HS-5 (cell line): ENCODE measurements at regions not wholly inside any gene's neighbourhood (a gene's known extent, or its start where the extent isn't known, plus 50 kb on each side); places are given as distances from the start of the nearest gene placed in this dataset.

ENCODE experiments used
- DNase-seq: peaks from one replicate; pipeline ENCODE4 v3.0.0-alpha.2; 2012; ENCODE audit warnings: low read depth

GRCh38 chr10:83935339-83935736 lies 204.0 kb upstream of the GHITM start:
- no peak for DNase-seq

GRCh38 chr10:83935911-83936310 lies 203.4 kb upstream of the GHITM start:
- DNase-seq = no peak

GRCh38 chr10:83937161-83937560 lies 202.1 kb upstream of the GHITM start:
- DNase-seq = no peak

DNA sequence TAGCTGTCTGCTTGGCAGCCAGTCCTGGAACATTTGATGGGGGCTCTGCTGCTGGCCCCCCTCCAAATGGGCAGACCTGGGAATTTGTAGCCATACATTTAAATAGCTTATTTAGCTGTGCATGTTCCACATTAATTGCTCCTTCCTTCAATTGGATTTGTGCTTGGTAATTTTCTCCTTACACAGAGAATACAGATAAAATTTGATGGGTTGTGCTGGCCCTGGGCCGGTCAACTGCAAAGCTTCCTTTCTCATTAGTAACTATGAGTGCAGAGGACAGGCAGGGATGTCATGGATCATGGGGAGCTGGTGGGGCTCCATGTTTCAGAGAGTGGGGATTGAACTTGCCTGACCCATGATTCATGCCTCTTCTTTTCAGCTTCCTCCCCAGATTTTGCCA lies 201.5 kb upstream of the GHITM start:
- DNase-seq = no peak

DNA sequence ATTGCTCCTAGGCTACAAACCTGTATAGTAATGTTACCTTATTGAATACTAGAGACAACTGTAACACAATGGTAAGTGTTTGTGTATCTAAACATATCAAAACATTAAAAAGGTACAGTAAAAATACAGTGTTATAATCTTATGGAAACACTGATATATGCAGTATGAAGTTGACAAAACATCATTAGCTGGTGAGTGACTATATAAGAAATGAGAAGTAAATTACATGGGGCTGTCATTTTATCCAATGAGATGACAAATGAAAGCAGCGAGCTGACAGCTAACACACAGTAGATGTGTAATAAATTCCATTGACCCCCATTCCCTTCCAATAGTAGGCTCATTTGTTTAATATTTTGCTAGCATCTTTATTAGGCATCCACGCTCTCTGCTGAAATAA lies 198.1 kb upstream of the GHITM start:
- DNase-seq = no peak

DNA sequence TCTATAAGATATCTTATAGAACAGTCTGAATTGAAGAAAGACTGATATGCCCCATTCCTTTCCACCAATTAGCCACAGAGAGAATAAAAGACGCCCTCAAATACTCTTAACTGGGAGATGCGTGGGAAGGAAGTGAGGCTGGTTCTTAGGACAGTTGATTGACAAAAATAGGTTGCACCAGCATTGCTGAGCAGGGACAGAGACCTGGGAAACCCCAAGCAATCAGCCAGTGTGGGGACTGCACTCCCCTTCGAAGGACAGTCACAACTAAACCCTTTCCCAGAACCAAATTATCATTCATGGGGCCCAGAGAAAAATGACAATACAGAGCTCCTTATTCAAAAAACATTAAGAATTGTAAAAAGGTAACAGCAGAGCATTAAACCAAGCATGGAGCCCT lies 196.9 kb upstream of the GHITM start:
- no peak for DNase-seq

DNA sequence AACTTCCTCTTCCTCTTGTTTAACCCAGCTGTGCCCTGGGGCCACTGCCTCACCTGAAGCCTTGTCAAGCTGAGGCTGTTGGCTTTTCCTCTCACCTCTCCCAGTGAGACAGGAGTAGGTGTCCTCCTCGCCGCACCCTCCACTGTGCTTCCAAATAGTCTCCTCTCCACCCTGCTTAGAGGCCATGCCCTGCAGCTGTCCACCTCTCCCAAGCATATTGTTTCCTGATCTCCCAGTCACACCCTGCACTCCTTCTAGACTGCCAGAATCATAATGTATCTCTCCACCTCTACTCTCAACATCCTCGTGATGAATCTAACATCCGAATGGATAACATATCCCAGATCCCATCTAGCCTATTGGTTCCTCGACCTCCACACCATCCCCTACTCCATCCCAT lies 196.3 kb upstream of the GHITM start:
- DNase-seq = no peak

GRCh38 chr10:83943920-83944319 lies 195.4 kb upstream of the GHITM start:
- no peak for DNase-seq

DNA sequence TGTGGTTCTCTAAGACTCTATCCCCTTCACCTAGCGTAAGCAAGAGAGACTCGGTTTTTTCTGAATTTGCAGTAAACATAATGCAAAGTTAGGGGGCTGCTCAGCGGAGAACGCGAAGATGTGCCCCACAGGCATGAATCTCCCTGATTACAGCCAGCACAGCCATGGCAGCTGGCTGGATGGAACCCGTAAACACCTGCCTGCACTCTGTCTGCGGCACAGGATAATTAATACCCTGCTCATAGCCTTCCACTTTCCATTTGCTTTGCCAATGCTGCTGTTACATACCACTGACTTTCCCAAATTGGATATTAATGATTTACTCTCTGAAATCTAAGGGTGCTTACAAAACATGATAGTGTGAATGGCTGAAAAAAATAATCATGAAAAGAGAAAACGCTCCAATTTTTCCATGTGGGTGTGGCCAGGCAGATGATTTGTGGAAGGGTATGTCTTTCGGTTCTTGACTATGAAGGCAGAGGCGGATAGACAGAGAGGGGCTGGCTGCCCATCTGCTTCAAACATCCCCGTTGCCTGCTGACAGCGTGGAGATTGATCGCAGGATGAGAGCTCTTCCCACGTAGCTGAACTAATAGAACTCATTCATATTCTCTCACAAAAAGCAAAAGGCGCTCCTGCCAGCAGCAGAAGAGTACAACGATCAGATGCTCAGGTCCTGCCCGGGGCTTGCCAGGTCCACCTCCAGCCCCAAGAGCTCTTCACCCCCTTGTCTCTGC lies 193.2 kb upstream of the GHITM start:
- no peak for DNase-seq

- no peak for DNase-seq
These were observed 187.0 kb upstream of the GHITM start for GRCh38 chr10:83952314-83952713.

GRCh38 chr10:83953589-83953988 lies 185.7 kb upstream of the GHITM start:
- no peak for DNase-seq

- DNase-seq = no peak
These were observed 185.0 kb upstream of the GHITM start for GRCh38 chr10:83954193-83954799.

DNA sequence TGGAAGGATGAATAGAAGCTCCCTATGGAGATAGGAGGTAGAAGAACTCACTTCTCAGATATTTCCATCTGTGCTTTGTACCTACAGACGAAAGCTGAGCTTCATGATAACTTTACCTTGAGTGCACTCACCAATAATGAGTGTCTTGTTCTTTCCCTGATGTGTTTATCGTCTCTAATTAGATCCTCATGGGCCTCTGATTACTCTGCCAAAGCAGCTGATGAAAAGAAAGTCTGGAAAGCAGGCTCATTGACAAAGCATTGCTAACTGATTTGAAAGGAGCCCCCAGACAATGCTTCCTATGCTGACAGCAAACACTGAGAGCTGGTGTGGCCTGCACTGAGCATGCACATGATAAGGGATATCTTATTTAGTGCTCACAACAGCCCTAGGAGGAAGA lies 183.9 kb upstream of the GHITM start:
- no peak for DNase-seq

GRCh38 chr10:83957168-83957947 lies 182.0 kb upstream of the GHITM start:
- no peak for DNase-seq

DNA sequence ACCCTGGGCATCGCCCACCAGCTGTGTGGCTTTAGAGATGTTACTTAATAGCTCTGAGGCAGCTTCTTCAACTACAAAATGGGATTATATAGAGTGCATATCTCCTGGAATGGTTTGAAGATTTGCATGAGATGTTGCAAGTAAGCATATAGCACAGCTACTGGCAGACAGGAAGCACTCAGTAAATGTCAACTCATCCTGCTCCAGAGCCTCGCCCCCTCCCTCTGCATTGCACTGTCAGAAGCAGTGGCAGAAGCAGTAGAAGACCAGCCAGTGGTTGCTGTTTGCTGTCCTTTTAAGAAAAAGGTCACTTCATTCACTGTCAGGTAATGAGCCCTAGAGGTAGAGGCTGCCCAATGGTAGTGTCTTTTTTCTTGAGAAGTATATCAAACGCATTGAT lies 180.0 kb upstream of the GHITM start:
- no peak for DNase-seq

DNA sequence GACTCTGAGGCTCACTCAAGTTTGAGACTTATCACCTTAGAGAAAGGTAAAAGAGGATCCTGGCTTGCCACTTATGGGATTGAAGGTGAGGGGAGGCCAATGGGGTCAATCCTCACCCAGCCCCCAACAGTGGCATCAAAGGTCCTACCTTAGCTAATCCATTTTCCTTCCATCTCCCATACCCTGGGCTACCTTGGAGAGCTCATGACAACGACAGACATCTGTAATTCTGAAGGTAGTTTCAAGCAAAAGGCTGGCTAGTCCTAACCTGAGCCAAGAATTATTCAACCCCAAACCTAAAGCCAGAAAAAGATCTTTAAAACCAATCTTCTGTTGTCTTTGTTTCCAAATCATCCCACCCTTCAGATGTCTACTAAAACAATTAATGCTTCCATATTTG lies 179.2 kb upstream of the GHITM start:
- DNase-seq = no peak

DNA sequence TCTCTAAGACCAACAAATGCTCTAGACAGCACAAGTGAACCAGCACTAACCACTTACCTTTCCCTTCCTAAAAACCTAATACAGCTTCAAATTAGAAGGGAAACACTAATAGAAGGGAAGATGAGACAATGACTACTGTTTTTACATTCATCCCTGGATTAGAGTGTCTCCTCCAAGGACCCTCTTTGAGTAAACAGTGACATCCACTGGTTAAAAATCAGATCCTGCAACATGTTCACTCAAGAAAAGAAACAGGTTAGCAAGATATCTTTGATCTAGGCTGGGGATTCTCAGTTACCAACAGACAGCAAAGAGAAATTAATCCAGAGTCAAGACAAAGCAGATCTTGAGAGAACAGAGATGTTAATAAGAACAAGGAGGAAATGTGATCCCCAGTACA lies 177.7 kb upstream of the GHITM start:
- no peak for DNase-seq

DNA sequence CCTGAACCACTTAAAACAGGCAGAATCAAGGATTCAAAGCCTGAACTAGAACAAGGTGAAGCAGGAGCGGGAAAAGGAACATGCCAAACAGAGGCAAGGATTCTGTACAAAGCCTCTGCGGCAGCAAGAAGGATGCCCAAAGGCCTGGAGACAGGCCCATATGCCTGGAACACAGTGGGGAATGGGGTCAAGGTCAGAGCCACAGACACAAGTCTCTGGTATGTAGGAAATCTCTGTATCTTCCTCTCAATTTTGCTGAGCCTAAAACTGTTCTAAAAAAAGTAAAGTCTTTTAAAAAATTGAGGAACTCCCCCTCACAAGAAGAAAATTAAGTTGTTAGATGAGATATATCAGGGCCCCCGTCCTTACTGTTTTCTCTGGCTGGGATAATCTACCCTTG lies 175.9 kb upstream of the GHITM start:
- DNase-seq = no peak

- DNase-seq = no peak
These were observed 173.8 kb upstream of the GHITM start for GRCh38 chr10:83965473-83965872.

GRCh38 chr10:83968052-83968451 lies 171.3 kb upstream of the GHITM start:
- DNase-seq = no peak

DNA sequence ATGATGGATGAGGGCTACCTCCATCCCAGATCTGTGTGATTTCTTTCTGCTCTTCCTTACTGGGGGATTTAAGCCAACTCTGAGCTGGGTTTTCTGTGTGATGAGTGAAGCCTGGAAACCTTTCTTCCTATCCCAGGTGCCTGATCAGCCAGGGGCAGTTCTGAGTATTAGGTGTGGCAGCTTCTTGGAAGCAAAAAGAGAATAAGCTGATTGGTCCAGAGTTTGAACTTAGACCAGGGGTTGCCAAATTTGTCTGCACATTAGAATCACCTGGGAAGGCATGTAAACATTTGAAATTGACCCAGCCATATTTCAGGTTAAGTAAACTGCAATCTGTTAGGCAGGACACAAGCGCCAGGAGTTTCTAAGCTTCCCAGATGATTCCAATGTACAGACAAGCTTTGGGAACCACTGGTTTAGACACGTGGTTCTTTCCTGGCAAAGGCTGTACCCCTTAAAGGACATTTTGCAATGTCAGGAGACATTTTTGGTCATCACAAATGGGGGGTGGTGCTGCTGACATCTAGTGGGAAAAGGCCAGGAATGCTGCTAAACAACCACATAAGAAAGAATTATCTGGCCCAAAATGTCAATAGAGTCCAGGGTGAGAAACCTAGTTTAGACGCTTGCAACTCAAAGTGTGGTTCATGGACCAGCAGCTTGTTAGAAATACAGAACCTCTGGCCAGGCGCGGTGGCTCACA lies 160.5 kb upstream of the GHITM start:
- DNase-seq = no peak

GRCh38 chr10:83982812-83983211 lies 156.5 kb upstream of the GHITM start:
- no peak for DNase-seq
